ENCODE measurements at regions not wholly inside any gene's neighbourhood (a gene's known extent, or its start where the extent isn't known, plus 50 kb on each side); places are given as distances from the start of the nearest gene placed in this dataset.

GRCh38 chr4:157996061-157997028 is 176.5 kb downstream of the GASK1B start:
- no peak for DNase-seq (ENCODE audit: low read depth)
- no peak for TF ChIP-seq CTCF (IDR thresholded peaks at IDR 0.05; ENCODE audit: insufficient read depth, low read depth, low read length, missing control alignments)

DNA sequence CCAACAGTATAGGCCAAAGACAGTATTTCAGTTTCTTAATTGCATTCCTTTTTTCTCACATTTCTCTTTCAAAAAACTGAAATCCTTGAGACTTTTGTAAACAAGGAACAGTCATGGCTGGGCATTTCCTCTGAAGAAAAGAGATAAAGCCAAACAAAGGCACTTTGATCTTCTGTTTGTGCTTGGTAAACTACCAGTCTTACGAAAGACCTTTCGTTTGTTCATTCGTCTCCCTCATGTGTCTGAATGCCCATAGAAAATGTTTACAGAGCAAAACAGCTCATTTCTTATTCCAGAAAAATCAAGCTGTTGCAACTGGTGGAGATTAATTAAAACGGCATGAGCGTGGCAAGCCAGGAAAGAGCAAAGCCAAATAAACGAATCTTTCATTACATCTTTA is 178.0 kb downstream of the GASK1B start:
- no peak overlapping the region for H3K4me3 ChIP-seq (ENCODE audit: low read length)
- peak; percentile 34 for DNase-seq (ENCODE audit: low read depth)
- TF ChIP-seq CTCF (IDR thresholded peaks at IDR 0.05; ENCODE audit: insufficient read depth, low read depth, low read length, missing control alignments): no peak

More at GRCh38 chr4:157996061-157997028, 176.5 kb downstream of the GASK1B start:
- no peak overlapping the region for H3K4me3 ChIP-seq (ENCODE audit: low read length)

- no peak for TF ChIP-seq CTCF (IDR thresholded peaks at IDR 0.05; ENCODE audit: insufficient read depth, low read depth, low read length, missing control alignments)
- no peak overlapping the region for H3K4me3 ChIP-seq (ENCODE audit: low read length)
- no peak for DNase-seq (ENCODE audit: low read depth)
Observed at GRCh38 chr4:157992948-157993839, 179.6 kb downstream of the GASK1B start.

DNA sequence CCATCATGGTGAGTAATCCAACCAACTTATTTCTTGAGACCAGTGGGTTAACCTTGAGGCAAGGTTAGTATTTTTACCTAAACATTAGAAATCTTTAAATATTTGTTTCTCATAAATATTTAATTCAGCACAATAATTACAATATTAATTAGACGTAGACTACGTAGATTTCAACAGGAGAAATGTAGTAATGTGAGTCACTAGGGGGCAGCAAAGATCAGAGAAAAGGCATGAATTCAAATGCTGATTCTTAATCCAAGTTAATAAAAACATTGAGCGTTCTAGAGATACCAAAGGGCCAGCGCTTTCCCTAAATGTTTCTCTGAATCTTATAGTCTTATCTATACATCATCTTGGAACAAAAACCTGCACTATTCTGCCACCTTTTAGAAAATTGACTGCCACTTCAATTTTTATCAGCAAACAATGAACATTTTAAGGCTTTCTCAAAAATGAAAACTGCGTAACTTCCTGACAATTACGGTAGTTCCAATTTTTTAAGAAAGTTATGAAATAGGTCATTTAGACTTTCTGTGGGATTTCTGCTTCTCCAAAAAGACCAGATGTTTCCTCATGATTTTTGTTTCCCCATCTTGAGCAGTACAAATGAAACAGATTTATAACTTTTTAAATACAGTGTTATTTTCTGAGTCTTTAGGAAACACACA is 180.7 kb downstream of the GASK1B start:
- TF ChIP-seq CTCF (IDR thresholded peaks at IDR 0.05; ENCODE audit: insufficient read depth, low read depth, low read length, missing control alignments): peak; percentile 55
- H3K4me3 ChIP-seq (ENCODE audit: low read length): no peak overlapping the region
- DNase-seq (ENCODE audit: low read depth): peak; percentile 77

DNA sequence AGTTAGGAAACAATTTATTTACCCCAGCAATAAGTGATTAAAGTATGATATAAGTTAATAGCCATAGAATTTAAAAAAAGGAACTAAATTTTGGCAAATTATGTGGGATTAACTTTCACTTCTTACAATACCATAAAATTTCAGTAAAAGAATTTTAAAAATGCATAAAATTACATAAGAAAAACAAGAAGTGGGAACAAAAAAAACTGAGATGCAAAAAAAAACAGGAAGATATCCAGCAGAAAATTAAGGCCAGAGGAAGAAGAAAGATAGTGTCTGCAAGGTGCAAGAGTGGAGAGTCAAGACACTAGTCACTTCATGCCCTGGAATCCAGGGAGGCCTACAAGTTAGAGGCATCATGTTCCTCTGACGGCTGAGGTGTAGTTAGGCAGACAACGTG is 184.2 kb downstream of the GASK1B start:
- no peak for TF ChIP-seq CTCF (IDR thresholded peaks at IDR 0.05; ENCODE audit: insufficient read depth, low read depth, low read length, missing control alignments)
- no peak overlapping the region for H3K4me3 ChIP-seq (ENCODE audit: low read length)
- DNase-seq (ENCODE audit: low read depth): no peak

DNA sequence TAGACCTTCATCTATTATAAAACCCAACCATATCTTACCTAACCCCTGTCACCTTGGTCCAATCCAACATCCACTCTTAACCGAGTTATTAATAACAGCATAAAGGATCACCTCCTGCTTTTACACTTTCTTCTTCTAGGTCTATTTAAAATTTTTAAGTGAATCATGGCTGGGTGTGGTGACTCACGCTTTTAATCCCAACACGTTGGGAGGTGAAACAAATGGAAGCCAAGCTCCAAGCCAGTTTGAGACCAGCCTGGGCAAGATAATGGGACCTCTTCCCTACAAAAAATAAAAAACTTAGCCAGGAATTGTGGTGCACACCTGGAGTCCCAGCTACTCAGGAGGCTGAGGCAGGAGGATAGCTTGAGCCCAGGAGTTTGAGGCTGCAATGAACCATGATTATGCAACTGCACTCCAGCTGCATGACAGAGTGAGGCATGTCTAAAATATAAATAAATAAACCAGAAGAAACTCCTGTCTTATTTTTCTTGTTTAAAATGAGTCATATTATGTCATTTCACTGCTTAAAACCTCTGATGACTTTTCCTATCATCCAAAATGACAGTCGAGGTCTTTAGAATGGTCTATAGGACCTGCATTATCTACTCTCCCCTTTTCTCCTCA is 188.4 kb downstream of the GASK1B start:
- TF ChIP-seq CTCF (IDR thresholded peaks at IDR 0.05; ENCODE audit: insufficient read depth, low read depth, low read length, missing control alignments): no peak
- no peak overlapping the region for H3K4me3 ChIP-seq (ENCODE audit: low read length)
- DNase-seq (ENCODE audit: low read depth): peak; percentile 62
